Osteocyte (in vitro differentiated cells): ENCODE measurements at regions not wholly inside any gene's neighbourhood (a gene's known extent, or its start where the extent isn't known, plus 50 kb on each side); places are given as distances from the start of the nearest gene placed in this dataset.

ENCODE experiments used
- DNase-seq: peaks from one replicate; pipeline ENCODE4 v3.0.0; 2021; ENCODE audit warnings: mixed read lengths; ENCODE audit not compliant: unreplicated experiment; ENCODE audit errors: extremely low spot score
- H3K27ac Mint-ChIP-seq: one replicate; pipeline ENCODE4 v1.8.0; 2021; ENCODE audit warnings: mild to moderate bottlenecking, mixed read lengths; ENCODE audit not compliant: unreplicated experiment
- H3K27me3 Mint-ChIP-seq: one replicate; pipeline ENCODE4 v1.8.0; 2021; ENCODE audit warnings: mixed read lengths; ENCODE audit not compliant: unreplicated experiment
- H3K36me3 Mint-ChIP-seq: one replicate; pipeline ENCODE4 v1.8.0; 2021; ENCODE audit warnings: mixed read lengths; ENCODE audit not compliant: unreplicated experiment
- H3K4me1 Mint-ChIP-seq: one replicate; pipeline ENCODE4 v1.8.0; 2021; ENCODE audit warnings: mixed read lengths; ENCODE audit not compliant: unreplicated experiment
- H3K4me3 Mint-ChIP-seq: one replicate; pipeline ENCODE4 v1.8.0; 2021; ENCODE audit warnings: mild to moderate bottlenecking, moderate library complexity, mixed read lengths; ENCODE audit not compliant: unreplicated experiment
- H3K9me3 Mint-ChIP-seq: one replicate; pipeline ENCODE4 v1.8.0; 2021; ENCODE audit warnings: mixed read lengths; ENCODE audit not compliant: unreplicated experiment
- CTCF ChIP-seq: fragments of 200-600 bp; sonication (generic); IDR thresholded peaks from 2 replicates; pipeline ENCODE4 v1.5.0; 2021; ENCODE audit warnings: antibody characterized with exemption, mild to moderate bottlenecking, moderate library complexity

- no peaks in the 10 kb centered on the region for H3K27me3 Mint-ChIP-seq
- TF ChIP-seq CTCF, result no peak
- no peak overlapping the region for H3K4me3 Mint-ChIP-seq
- H3K27ac Mint-ChIP-seq, result no peak overlapping the region
- no peaks in the 10 kb centered on the region for H3K36me3 Mint-ChIP-seq
- peaks cover 12% of the 10 kb centered on the region for H3K4me1 Mint-ChIP-seq
- DNase-seq, result no peak
- H3K9me3 Mint-ChIP-seq, result peaks cover 3% of the 10 kb centered on the region
These were observed 349.7 kb downstream of the MDFIC start for GRCh38 chr7:115271332-115272235.

GRCh38 chr7:115269486-115269885 is 347.6 kb downstream of the MDFIC start:
- no peak overlapping the region for H3K4me3 Mint-ChIP-seq
- no peak for TF ChIP-seq CTCF
- H3K36me3 Mint-ChIP-seq, result no peaks in the 10 kb centered on the region

GRCh38 chr7:115267503-115267902 is 345.6 kb downstream of the MDFIC start:
- DNase-seq, result no peak
- no peak for TF ChIP-seq CTCF
- no peaks in the 10 kb centered on the region for H3K27me3 Mint-ChIP-seq
- no peaks in the 10 kb centered on the region for H3K9me3 Mint-ChIP-seq
- peaks cover 8% of the 10 kb centered on the region for H3K4me1 Mint-ChIP-seq
- H3K27ac Mint-ChIP-seq, result no peak overlapping the region
- no peaks in the 10 kb centered on the region for H3K36me3 Mint-ChIP-seq
- H3K4me3 Mint-ChIP-seq, result no peak overlapping the region

More at GRCh38 chr7:115269486-115269885, 347.6 kb downstream of the MDFIC start:
- H3K27ac Mint-ChIP-seq, result no peak overlapping the region
- H3K4me1 Mint-ChIP-seq, result peaks cover 14% of the 10 kb centered on the region
- DNase-seq, result no peak
- H3K9me3 Mint-ChIP-seq, result no peaks in the 10 kb centered on the region
- H3K27me3 Mint-ChIP-seq, result no peaks in the 10 kb centered on the region

- no peak for TF ChIP-seq CTCF
- Mint-ChIP-seq H3K9me3 (peaks cover 4% of the 10 kb centered on the region), H3K27ac (no peak overlapping the region), H3K4me1 (peaks cover 1% of the 10 kb centered on the region), H3K27me3 (no peaks in the 10 kb centered on the region), H3K36me3 (no peaks in the 10 kb centered on the region), H3K4me3 (no peak overlapping the region)
- DNase-seq, result no peak
These were observed 338.5 kb downstream of the MDFIC start for GRCh38 chr7:115260381-115260780.

- no peak for TF ChIP-seq CTCF
- Mint-ChIP-seq H3K4me3 (no peak overlapping the region), H3K9me3 (peaks cover 5% of the 10 kb centered on the region), H3K36me3 (no peaks in the 10 kb centered on the region), H3K27ac (no peak overlapping the region), H3K27me3 (no peaks in the 10 kb centered on the region), H3K4me1 (peaks cover 10% of the 10 kb centered on the region)
- no peak for DNase-seq
These were observed 330.6 kb downstream of the MDFIC start for GRCh38 chr7:115252461-115252860.
